ENCODE measurements at regions not wholly inside any gene's neighbourhood (a gene's known extent, or its start where the extent isn't known, plus 50 kb on each side); places are given as distances from the start of the nearest gene placed in this dataset.
"Not testable (repeated sequence)": the region's sequence is repeated elsewhere in the genome, so short reads cannot be mapped to it uniquely, and the experiment has no call there.

DNA sequence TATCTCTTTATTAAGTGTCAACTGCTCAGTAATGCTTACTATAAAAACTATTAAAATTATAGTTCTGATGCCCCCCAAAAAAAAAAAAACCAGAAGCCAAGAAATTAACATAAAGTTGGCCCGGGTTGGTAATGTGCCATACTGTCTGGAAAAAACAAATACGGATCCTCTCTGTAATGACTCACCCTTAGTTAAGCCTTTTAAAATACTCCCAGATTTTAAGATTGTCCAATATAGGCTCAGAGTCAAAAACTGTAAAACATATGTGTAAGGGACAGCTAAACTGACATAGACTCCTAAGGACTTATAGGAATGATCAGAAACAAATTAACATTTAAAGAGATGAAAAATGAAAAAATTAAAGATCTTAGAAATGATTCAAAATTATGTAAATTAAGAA, 481.1 kb downstream of the FRK start:
- not testable (repeated sequence) for H3K27me3 ChIP-seq (ENCODE audit: control insufficient read depth, insufficient read depth, low read length); H3K36me3 Mint-ChIP-seq; H3K4me3 Mint-ChIP-seq

DNA sequence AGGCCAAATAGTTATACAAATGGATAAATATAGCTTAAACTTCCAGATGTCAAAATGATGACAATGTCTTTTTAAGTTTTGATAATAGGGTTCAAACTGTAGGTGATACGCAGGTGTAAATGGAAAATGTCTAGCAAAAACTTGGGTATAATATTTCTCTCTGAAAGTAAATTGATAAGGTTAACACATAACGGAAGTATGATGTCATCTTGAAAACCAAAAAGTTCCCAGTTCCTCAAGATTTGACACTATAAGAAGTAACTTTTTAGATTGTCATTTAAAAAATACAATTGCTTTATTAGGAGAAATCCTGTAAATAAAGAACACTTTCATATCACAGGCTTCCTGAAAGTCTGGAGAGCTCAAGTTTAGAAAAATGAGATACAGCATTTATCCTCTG, 483.4 kb downstream of the FRK start:
- Histone ChIP-seq H3K4me3 (ENCODE audit: low read depth, low read length) (no peak overlapping the region), H3K4me1 (ENCODE audit: control insufficient read depth, insufficient read depth, low read length, poor library complexity, severe bottlenecking) (no peaks in the 10 kb centered on the region), H3K27ac (ENCODE audit: insufficient read depth, low read length, poor library complexity, severe bottlenecking) (no peak overlapping the region), H3K36me3 (ENCODE audit: control insufficient read depth, insufficient read depth, low read length) (no peaks in the 10 kb centered on the region), H3K9me3 (ENCODE audit: control insufficient read depth in 2 of 2, low read length in 2 of 2) (no peaks in the 10 kb centered on the region), H3K27me3 (ENCODE audit: control insufficient read depth, insufficient read depth, low read length) (no peaks in the 10 kb centered on the region)
- Mint-ChIP-seq H3K36me3 (no peaks in the 10 kb centered on the region), H3K4me3 (peak overlapping the region in 1 of 4 donors; percentile 78), H3K27ac (no peak overlapping the region), H3K27me3 (no peaks in the 10 kb centered on the region), H3K9me3 (peaks cover 0 to 5% (median 1%) of the 10 kb centered on the region in 7 donors), H3K4me1 (no peaks in the 10 kb centered on the region)
- DNase-seq = no peak
- no peak for ATAC-seq (ENCODE audit: low read depth in 2 of 2)

More for the DNA sequence above, 481.1 kb downstream of the FRK start:
- not testable (repeated sequence) for H3K27ac Mint-ChIP-seq; H3K4me3 ChIP-seq (ENCODE audit: low read depth, low read length); H3K9me3 ChIP-seq (ENCODE audit: control insufficient read depth in 2 of 2, low read length in 2 of 2); DNase-seq; ATAC-seq (ENCODE audit: low read depth in 2 of 2); H3K36me3 ChIP-seq (ENCODE audit: control insufficient read depth, insufficient read depth, low read length); H3K27ac ChIP-seq (ENCODE audit: insufficient read depth, low read length, poor library complexity, severe bottlenecking); H3K27me3 Mint-ChIP-seq; H3K4me1 ChIP-seq (ENCODE audit: control insufficient read depth, insufficient read depth, low read length, poor library complexity, severe bottlenecking); H3K4me1 Mint-ChIP-seq
- peaks cover 0 to 11% (median 1%) of the 10 kb centered on the region in 7 donors for H3K9me3 Mint-ChIP-seq

DNA sequence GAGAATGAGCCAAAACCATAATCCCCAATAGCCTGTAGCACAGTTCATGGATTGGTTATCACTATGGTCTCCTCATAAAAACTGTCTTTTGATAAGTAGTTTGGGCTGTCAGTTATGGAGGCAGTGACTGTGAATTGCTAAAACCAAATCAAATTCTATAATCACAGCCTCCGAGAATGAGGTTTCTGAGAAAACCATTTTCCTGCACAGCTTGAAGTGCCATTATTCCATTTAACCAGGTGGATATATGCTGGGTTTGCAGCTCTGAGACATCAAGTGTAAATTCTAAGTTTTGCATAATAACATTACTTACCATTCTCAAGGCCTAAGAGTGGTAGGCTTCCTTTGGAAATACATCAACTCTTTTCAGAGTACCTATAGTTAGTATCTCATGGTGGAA, 485.4 kb downstream of the FRK start:
- Mint-ChIP-seq H3K4me3 (no peak overlapping the region), H3K36me3 (no peaks in the 10 kb centered on the region), H3K27ac (no peak overlapping the region), H3K9me3 (peaks cover 0 to 9% (median 2%) of the 10 kb centered on the region in 7 donors), H3K27me3 (no peaks in the 10 kb centered on the region), H3K4me1 (no peaks in the 10 kb centered on the region)
- DNase-seq (no peak), ATAC-seq (ENCODE audit: low read depth in 2 of 2) (no peak)
- Histone ChIP-seq H3K36me3 (ENCODE audit: control insufficient read depth, insufficient read depth, low read length) (no peaks in the 10 kb centered on the region), H3K27ac (ENCODE audit: insufficient read depth, low read length, poor library complexity, severe bottlenecking) (no peak overlapping the region), H3K4me3 (ENCODE audit: low read depth, low read length) (no peak overlapping the region), H3K27me3 (ENCODE audit: control insufficient read depth, insufficient read depth, low read length) (no peaks in the 10 kb centered on the region), H3K4me1 (ENCODE audit: control insufficient read depth, insufficient read depth, low read length, poor library complexity, severe bottlenecking) (no peaks in the 10 kb centered on the region), H3K9me3 (ENCODE audit: control insufficient read depth in 2 of 2, low read length in 2 of 2) (no peaks in the 10 kb centered on the region)

DNA sequence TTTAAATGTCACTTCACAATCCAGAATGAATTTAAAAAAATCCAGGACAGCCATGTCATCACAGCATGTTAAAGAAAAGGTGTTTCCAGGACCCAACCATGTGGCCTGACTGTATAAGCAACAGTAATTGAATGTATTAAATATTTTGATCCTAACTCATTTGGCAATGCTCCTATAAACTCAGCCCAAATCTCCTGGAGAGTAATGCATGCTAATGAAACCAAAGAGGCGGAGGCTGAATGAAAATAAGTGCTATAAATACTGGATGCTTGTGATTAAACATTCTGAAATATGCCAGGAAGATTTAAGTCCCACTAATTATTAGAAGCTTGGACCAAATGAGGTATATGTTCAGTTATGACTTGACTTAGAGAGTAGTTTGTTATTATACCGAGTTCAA, 486.8 kb downstream of the FRK start:
- no peaks in the 10 kb centered on the region for H3K27me3 Mint-ChIP-seq
- no peaks in the 10 kb centered on the region for H3K27me3 ChIP-seq (ENCODE audit: control insufficient read depth, insufficient read depth, low read length)
- H3K36me3 Mint-ChIP-seq = no peaks in the 10 kb centered on the region
- ATAC-seq (ENCODE audit: low read depth in 2 of 2) = no peak
- no peaks in the 10 kb centered on the region for H3K36me3 ChIP-seq (ENCODE audit: control insufficient read depth, insufficient read depth, low read length)
- H3K27ac ChIP-seq (ENCODE audit: insufficient read depth, low read length, poor library complexity, severe bottlenecking) = no peak overlapping the region
- H3K9me3 Mint-ChIP-seq = peaks cover 0 to 14% (median 2%) of the 10 kb centered on the region in 7 donors
- H3K4me1 ChIP-seq (ENCODE audit: control insufficient read depth, insufficient read depth, low read length, poor library complexity, severe bottlenecking) = no peaks in the 10 kb centered on the region
- no peaks in the 10 kb centered on the region for H3K4me1 Mint-ChIP-seq
- no peak for DNase-seq
- H3K27ac Mint-ChIP-seq = no peak overlapping the region
- H3K9me3 ChIP-seq (ENCODE audit: control insufficient read depth in 2 of 2, low read length in 2 of 2) = no peaks in the 10 kb centered on the region
- H3K4me3 ChIP-seq (ENCODE audit: low read depth, low read length) = no peak overlapping the region
- no peak overlapping the region for H3K4me3 Mint-ChIP-seq

DNA sequence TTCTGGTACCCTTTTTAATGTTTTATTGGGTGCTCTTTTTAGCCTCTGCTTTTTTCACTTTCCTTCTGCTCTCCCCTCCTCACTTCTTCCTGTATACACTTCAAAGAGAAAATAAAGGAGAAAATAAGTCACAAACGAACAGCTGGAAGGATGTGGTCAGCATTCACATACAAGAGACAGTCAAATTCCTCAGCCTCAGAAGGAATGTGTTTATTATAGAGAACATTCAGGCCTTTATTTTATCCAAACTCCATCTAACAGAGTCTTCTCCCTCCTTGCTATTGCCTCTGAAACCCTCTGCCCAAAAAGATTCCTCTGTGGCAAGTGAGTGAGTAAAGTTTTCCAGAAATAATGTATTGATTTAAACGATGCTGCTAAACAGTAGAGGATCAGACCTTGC, 490.4 kb downstream of the FRK start:
- H3K36me3 Mint-ChIP-seq = no peaks in the 10 kb centered on the region
- H3K4me3 ChIP-seq (ENCODE audit: low read depth, low read length) = no peak overlapping the region
- DNase-seq (no peak), ATAC-seq (ENCODE audit: low read depth in 2 of 2) (no peak)
- H3K4me1 Mint-ChIP-seq = no peaks in the 10 kb centered on the region
- no peaks in the 10 kb centered on the region for H3K27me3 ChIP-seq (ENCODE audit: control insufficient read depth, insufficient read depth, low read length)
- no peak overlapping the region for H3K27ac ChIP-seq (ENCODE audit: insufficient read depth, low read length, poor library complexity, severe bottlenecking)
- H3K9me3 Mint-ChIP-seq = peaks cover 0 to 11% (median 5%) of the 10 kb centered on the region in 7 donors
- no peaks in the 10 kb centered on the region for H3K27me3 Mint-ChIP-seq
- H3K4me1 ChIP-seq (ENCODE audit: control insufficient read depth, insufficient read depth, low read length, poor library complexity, severe bottlenecking) = no peaks in the 10 kb centered on the region
- H3K9me3 ChIP-seq (ENCODE audit: control insufficient read depth in 2 of 2, low read length in 2 of 2) = no peaks in the 10 kb centered on the region
- H3K4me3 Mint-ChIP-seq = no peak overlapping the region
- no peak overlapping the region for H3K27ac Mint-ChIP-seq
- H3K36me3 ChIP-seq (ENCODE audit: control insufficient read depth, insufficient read depth, low read length) = no peaks in the 10 kb centered on the region

DNA sequence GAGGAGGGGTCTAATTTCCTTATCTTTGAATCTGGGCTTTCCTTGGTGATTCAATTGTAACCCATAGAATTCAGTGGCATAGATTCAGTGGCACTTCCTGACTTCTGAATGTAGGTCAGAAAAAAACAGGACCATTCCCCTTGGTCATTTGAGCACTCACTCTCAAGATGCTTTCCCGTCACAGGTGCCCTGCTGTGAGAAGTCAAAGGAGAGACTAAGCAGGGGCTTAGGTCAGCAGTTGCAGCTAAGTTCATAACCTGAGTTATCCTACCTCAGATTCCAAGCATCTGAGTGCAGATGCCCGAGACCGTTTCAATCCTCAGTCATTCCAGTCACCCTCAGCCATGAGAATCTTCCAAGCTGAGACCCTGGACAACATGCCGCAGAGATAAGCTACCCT, 506.6 kb downstream of the FRK start:
- Histone ChIP-seq H3K36me3 (ENCODE audit: control insufficient read depth, insufficient read depth, low read length) (no peaks in the 10 kb centered on the region), H3K4me3 (ENCODE audit: low read depth, low read length) (no peak overlapping the region), H3K27ac (ENCODE audit: insufficient read depth, low read length, poor library complexity, severe bottlenecking) (no peak overlapping the region), H3K9me3 (ENCODE audit: control insufficient read depth in 2 of 2, low read length in 2 of 2) (no peaks in the 10 kb centered on the region), H3K27me3 (ENCODE audit: control insufficient read depth, insufficient read depth, low read length) (no peaks in the 10 kb centered on the region), H3K4me1 (ENCODE audit: control insufficient read depth, insufficient read depth, low read length, poor library complexity, severe bottlenecking) (no peaks in the 10 kb centered on the region)
- no peak for ATAC-seq (ENCODE audit: low read depth in 2 of 2)
- Mint-ChIP-seq H3K27me3 (no peaks in the 10 kb centered on the region), H3K4me3 (no peak overlapping the region), H3K27ac (no peak overlapping the region), H3K4me1 (no peaks in the 10 kb centered on the region), H3K9me3 (peaks cover 0 to 16% (median 2%) of the 10 kb centered on the region in 7 donors), H3K36me3 (no peaks in the 10 kb centered on the region)
- no peak for DNase-seq

DNA sequence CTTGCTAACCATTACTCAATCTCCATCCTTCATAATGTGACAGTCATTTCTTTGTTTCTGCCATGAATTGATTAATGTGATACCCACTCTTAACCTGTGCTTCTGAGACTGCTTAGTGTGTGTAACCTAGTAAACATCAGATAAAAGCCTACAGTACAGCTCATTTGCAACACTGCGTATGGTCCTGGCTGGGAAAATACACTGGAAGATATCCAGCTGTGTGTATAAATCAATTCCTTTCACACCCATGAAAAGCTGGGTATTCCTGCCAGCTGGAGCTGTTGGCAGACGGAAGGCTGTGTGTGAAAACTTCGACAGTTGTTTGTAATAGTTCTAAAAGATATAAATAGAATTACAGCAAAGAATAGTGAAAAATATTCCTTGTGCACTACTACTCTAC, 509.2 kb downstream of the FRK start:
- H3K9me3 Mint-ChIP-seq = peaks cover 0 to 11% (median 5%) of the 10 kb centered on the region in 7 donors
- Histone ChIP-seq H3K4me3 (ENCODE audit: low read depth, low read length) (no peak overlapping the region), H3K27ac (ENCODE audit: insufficient read depth, low read length, poor library complexity, severe bottlenecking) (no peak overlapping the region), H3K27me3 (ENCODE audit: control insufficient read depth, insufficient read depth, low read length) (no peaks in the 10 kb centered on the region), H3K9me3 (ENCODE audit: control insufficient read depth in 2 of 2, low read length in 2 of 2) (peaks cover 0 to 2% of the 10 kb centered on the region in 2 experiments), H3K36me3 (ENCODE audit: control insufficient read depth, insufficient read depth, low read length) (no peaks in the 10 kb centered on the region), H3K4me1 (ENCODE audit: control insufficient read depth, insufficient read depth, low read length, poor library complexity, severe bottlenecking) (no peaks in the 10 kb centered on the region)
- ATAC-seq (ENCODE audit: low read depth in 2 of 2) = no peak
- no peak for DNase-seq
- no peaks in the 10 kb centered on the region for H3K4me1 Mint-ChIP-seq
- no peaks in the 10 kb centered on the region for H3K27me3 Mint-ChIP-seq
- no peak overlapping the region for H3K4me3 Mint-ChIP-seq
- H3K27ac Mint-ChIP-seq = no peak overlapping the region
- H3K36me3 Mint-ChIP-seq = no peaks in the 10 kb centered on the region

DNA sequence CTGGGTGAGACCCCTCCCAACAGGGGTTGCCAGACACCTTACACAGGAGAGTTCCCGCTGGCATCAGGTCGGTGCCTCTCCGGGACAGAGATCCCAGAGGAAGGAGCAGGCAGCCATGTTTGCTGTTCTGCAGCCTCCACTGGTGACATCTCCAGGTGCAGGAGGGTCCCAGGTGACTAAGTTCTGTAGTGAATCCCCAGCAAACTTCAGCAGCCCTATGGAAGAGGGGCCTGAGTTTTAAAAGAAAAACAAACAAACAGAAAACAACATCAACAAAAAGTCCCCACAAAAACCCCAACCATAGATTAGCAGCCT, 515.1 kb downstream of the FRK start:
- Histone ChIP-seq H3K4me1 (ENCODE audit: control insufficient read depth, insufficient read depth, low read length, poor library complexity, severe bottlenecking) (no peaks in the 10 kb centered on the region), H3K27ac (ENCODE audit: insufficient read depth, low read length, poor library complexity, severe bottlenecking) (no peak overlapping the region), H3K4me3 (ENCODE audit: low read depth, low read length) (no peak overlapping the region), H3K9me3 (ENCODE audit: control insufficient read depth in 2 of 2, low read length in 2 of 2) (peaks cover 0 to 7% of the 10 kb centered on the region in 2 experiments), H3K27me3 (ENCODE audit: control insufficient read depth, insufficient read depth, low read length) (no peaks in the 10 kb centered on the region), H3K36me3 (ENCODE audit: control insufficient read depth, insufficient read depth, low read length) (no peaks in the 10 kb centered on the region)
- no peaks in the 10 kb centered on the region for H3K4me1 Mint-ChIP-seq
- H3K27me3 Mint-ChIP-seq = no peaks in the 10 kb centered on the region
- no peak overlapping the region for H3K4me3 Mint-ChIP-seq
- no peaks in the 10 kb centered on the region for H3K36me3 Mint-ChIP-seq
- no peak for DNase-seq
- H3K9me3 Mint-ChIP-seq = peaks cover 5 to 18% (median 8%) of the 10 kb centered on the region in 7 donors
- no peak overlapping the region for H3K27ac Mint-ChIP-seq
- ATAC-seq (ENCODE audit: low read depth in 2 of 2) = no peak

All from CD4-positive, CD25-positive, alpha-beta regulatory T cell (primary cell).